ENCODE measurements at regions not wholly inside any gene's neighbourhood (a gene's known extent, or its start where the extent isn't known, plus 50 kb on each side); places are given as distances from the start of the nearest gene placed in this dataset.
"Not testable (repeated sequence)": the region's sequence is repeated elsewhere in the genome, so short reads cannot be mapped to it uniquely, and the experiment has no call there.

DNA sequence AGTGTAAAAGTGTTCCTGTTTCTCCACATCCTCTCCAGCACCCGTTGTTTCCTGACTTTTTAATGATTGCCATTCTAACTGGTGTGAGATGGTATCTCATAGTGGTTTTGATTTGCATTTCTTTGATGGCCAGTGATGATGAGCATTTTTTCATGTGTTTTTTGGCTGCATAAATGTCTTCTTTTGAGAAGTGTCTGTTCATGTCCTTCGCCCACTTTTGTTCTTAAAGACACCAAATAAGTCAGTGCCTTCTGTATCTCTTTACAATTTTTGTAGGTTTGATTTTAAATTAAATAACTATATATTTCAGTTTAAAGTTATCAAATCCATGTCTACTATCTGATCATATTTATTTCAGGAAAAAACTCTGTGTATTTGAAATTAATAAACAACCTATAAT, 202.4 kb upstream of the ZNF322 start:
- WGBS, 2 donors: 93 to 96% methylated on average over 2 of the region's 2 CpGs

DNA sequence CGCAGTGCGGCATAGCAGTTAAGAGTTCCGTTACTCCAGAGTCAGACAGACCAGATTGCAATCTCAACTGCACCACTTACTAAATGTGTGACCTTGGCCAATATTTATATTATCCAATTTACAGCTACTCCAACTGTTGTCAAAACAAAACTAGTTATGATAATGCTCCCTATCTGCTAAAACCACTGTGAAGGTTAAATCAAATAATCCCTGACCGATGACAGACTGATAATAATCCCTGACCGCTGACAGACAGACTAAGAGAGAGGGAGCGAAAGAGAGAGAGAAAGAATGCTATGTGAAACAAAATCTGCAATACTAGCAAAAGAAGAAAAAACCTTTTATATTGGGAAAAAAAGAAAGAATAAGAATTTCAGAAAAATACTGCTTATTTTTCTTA, 204.1 kb upstream of the ZNF322 start:
- H3K27me3 ChIP-seq; intact Hi-C loops (cut with DNase I); H3K36me3 ChIP-seq; H3K4me3 ChIP-seq (replicated peaks in 1 of 3); H3K27ac ChIP-seq; DNase-seq; H3K9me3 ChIP-seq; H3K4me1 ChIP-seq: not testable (repeated sequence)
- WGBS, 2 donors: 91 to 96% methylated on average over 6 of the region's 6 CpGs

More for the DNA sequence above, 202.4 kb upstream of the ZNF322 start:
- H3K9me3 ChIP-seq; H3K4me1 ChIP-seq; intact Hi-C loops (cut with DNase I); DNase-seq; H3K36me3 ChIP-seq; H3K27ac ChIP-seq; H3K27me3 ChIP-seq; H3K4me3 ChIP-seq (replicated peaks in 1 of 3): not testable (repeated sequence)

DNA sequence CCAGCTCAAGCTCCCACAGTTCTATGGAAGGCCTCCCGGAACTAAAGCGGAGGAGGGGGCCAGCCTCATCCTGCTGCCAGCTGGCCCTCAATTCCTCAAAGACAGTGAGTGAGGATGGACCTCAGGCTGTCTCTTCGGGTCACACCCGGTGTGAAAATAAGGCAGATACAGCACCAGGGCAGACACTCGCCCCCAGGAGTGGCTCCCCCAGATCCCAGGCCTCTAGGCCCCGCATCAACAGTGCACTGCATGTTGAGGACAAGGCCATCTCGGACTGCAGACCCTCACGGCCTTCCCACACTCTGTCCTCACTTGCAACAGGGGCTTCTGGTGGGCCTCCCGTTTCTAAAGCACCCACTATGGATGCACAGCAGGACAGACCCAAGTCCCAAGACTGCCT, 239.2 kb upstream of the ZNF322 start:
- H3K4me1 ChIP-seq; H3K36me3 ChIP-seq; DNase-seq; intact Hi-C loops (cut with DNase I); H3K4me3 ChIP-seq (replicated peaks in 1 of 3); H3K27me3 ChIP-seq; H3K27ac ChIP-seq; H3K9me3 ChIP-seq: not testable (repeated sequence)
- 93% methylated on average over 3 of the region's 9 CpGs; no CpG with 5 or more reads in 1 of the 2 donors for WGBS, 2 donors

DNA sequence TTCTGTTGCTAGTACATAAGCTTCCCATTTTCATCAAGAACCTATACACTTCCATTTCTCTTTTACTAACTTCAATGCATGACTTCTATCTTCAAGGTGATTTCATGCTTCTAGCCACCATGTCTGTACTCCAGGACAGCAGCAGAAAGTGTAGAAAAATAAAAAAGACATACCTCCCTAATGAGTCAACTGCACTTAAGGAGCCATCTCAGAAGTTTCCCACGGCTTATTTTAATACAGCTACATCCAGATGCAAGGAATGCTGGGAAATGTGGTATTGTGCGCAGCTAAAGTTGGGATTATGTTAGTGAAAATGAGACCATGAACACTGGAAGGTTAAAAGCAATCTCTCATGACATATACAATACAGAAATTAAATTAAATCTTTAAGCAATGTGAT, 264.7 kb upstream of the ZNF322 start:
- H3K4me1 ChIP-seq; H3K27ac ChIP-seq; H3K9me3 ChIP-seq; H3K27me3 ChIP-seq; H3K4me3 ChIP-seq (replicated peaks in 1 of 3); H3K36me3 ChIP-seq; intact Hi-C loops (cut with DNase I); DNase-seq: not testable (repeated sequence)
- WGBS, 2 donors: 95% methylated on average over 2 of the region's 2 CpGs

DNA sequence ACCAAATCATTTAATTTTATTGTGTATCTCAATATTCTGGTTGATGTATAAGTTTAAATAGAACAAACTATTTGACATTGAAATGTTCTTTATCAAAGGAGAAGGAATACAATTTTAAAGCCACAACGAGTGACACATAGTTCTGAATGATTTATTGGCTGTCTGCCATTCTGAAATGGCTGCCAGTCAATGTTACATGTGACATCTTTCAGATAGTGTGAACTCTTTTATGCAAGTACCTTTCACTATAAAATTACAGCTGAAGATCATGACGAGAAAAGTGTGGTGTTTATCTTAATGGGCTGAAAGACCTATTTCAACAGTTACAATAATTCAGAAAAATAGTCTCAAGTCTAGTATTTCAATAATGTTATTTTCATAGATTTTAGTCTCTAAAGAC, 268.6 kb upstream of the ZNF322 start:
- DNase-seq; H3K4me3 ChIP-seq (replicated peaks in 1 of 3); intact Hi-C loops (cut with DNase I); H3K9me3 ChIP-seq; H3K36me3 ChIP-seq; H3K27ac ChIP-seq; H3K4me1 ChIP-seq; H3K27me3 ChIP-seq: not testable (repeated sequence)
- 77 to 88% methylated on average over 1 of the region's 2 CpGs for WGBS, 2 donors

DNA sequence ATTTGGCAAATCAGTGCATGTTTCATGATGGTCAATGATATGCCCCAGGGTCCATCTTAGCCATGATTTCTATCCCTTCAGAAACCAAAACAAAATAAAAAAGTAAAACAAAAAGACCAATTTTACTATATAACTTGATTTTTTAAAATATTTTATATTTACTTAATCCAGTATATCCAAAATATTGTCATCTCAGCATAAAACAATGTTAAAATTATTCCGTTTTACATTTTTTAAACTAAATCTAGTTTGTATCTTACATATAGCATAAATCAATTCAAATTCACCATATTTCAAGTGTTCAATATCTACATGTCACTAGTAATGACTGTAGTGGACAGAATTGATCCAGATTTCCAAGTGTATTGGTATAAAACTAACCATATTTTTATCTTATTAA, 277.7 kb upstream of the ZNF322 start:
- H3K27me3 ChIP-seq; intact Hi-C loops (cut with DNase I); H3K9me3 ChIP-seq: not testable (repeated sequence)

DNA sequence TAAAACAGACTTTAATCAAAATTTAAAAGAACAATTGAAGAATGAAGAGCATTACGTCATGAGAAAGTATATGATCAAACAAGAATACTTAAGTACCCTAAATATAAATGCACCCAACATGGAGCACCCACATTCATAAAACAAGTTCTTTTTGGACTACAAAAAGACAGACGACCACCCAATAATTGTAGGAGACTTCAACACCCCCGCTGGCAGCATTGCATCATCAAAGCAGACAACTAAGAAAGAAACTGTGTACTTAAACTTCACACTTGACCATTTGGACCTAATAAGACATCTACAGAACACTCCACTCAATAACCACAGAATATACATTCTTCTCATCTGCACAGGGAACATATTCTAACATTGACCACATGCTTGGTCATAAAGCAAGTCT, 291.7 kb upstream of the ZNF322 start:
- H3K36me3 ChIP-seq; DNase-seq; intact Hi-C loops (cut with DNase I); H3K27me3 ChIP-seq; H3K4me3 ChIP-seq (replicated peaks in 1 of 3); H3K9me3 ChIP-seq; H3K4me1 ChIP-seq; H3K27ac ChIP-seq: not testable (repeated sequence)
- 91 to 94% methylated on average over 3 of the region's 3 CpGs for WGBS, 2 donors

More for the DNA sequence above, 277.7 kb upstream of the ZNF322 start:
- H3K27ac ChIP-seq; H3K4me1 ChIP-seq; H3K36me3 ChIP-seq; H3K4me3 ChIP-seq (replicated peaks in 1 of 3); DNase-seq: not testable (repeated sequence)
- 90 to 99% methylated on average over 1 of the region's 1 CpG for WGBS, 2 donors

DNA sequence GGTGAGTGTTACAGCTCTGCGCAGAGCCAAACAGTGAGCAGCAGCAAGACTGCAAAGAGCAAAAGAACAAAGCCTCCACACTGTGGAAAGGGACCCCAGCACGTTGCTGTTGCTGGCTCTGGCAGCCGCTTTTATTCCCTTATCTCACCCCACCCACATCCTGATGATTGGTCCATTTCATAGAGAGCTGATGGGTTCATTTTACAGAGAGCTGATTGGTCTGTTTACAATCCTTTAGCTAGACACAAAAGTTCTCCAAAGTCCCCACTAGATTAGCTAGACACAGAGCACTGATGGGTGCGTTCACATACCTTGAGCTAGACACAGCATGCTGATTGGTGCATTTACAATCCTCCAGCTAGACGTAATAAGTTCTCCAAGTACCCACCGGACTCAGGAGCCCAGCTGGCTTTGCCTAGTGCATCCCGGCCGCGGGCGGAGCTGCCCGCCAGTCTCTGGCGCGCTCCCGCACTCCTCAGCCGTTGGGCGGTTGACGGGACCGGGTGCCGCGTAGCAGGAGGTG, 291.4 kb upstream of the PRSS16 start:
- intact Hi-C loops (cut with DNase I); H3K9me3 ChIP-seq; H3K4me1 ChIP-seq; H3K36me3 ChIP-seq; H3K27me3 ChIP-seq: not testable (repeated sequence)
- H3K27ac ChIP-seq: peak overlapping the region; percentile 66 to 74 (median 70)
- H3K4me3 ChIP-seq (replicated peaks in 1 of 3): peak overlapping the region in 1 of 3 donors; percentile 54
- DNase-seq: peak; percentile 23 to 43
- WGBS, 2 donors: 19 to 43% methylated on average over 2 to 6 of the region's 20 CpGs

DNA sequence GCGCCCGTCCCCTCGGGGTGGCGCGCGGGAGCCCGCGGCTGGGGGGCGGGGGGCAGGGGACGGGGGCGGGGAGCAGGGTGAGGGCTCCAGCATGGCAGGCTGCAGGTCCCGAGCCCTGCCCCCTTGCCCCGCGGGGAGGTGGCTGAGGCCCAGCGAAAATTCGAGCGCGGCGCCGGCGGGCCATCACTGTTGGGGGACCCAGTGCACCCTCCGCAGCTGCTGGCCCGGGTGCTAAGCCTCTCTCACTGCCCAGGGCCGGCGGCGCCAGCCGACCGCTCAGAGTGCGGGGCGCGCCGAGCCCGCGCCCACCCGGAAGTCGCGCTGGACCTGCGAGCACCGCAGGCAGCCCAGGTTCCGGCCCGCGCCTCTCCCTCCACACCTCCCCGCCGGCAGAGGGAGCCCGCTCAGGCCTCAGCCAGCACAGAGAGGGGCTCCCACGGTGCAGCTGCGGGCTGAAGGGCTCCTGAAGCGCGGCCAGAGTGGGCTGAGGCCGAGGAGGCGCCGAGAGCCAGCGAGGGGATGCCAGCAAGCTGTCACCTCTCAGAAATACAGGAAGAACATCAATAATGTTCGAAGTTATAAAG, 290.8 kb upstream of the PRSS16 start:
- peak overlapping the region in 2 of 3 donors; percentile 47 to 54 for H3K4me3 ChIP-seq (replicated peaks in 1 of 3)
- H3K4me1 ChIP-seq; H3K9me3 ChIP-seq; intact Hi-C loops (cut with DNase I); H3K27me3 ChIP-seq; H3K36me3 ChIP-seq: not testable (repeated sequence)
- DNase-seq: peak; percentile 78 to 85
- 1 to 2% methylated on average over 9 to 15 of the region's 54 CpGs for WGBS, 2 donors
- H3K27ac ChIP-seq: peak overlapping the region; percentile 66 to 74 (median 70)
- TF ChIP-seq POLR2A (IDR thresholded peaks at IDR 0.05): peak in 1 of 2 donors; percentile 42
- TF ChIP-seq, protein P1, sequence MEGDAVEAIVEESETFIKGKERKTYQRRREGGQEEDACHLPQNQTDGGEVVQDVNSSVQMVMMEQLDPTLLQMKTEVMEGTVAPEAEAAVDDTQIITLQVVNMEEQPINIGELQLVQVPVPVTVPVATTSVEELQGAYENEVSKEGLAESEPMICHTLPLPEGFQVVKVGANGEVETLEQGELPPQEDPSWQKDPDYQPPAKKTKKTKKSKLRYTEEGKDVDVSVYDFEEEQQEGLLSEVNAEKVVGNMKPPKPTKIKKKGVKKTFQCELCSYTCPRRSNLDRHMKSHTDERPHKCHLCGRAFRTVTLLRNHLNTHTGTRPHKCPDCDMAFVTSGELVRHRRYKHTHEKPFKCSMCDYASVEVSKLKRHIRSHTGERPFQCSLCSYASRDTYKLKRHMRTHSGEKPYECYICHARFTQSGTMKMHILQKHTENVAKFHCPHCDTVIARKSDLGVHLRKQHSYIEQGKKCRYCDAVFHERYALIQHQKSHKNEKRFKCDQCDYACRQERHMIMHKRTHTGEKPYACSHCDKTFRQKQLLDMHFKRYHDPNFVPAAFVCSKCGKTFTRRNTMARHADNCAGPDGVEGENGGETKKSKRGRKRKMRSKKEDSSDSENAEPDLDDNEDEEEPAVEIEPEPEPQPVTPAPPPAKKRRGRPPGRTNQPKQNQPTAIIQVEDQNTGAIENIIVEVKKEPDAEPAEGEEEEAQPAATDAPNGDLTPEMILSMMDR (IDR thresholded peaks at IDR 0.05): peak in 4 of 6 experiments; percentile 39 to 67 (median 53)

DNA sequence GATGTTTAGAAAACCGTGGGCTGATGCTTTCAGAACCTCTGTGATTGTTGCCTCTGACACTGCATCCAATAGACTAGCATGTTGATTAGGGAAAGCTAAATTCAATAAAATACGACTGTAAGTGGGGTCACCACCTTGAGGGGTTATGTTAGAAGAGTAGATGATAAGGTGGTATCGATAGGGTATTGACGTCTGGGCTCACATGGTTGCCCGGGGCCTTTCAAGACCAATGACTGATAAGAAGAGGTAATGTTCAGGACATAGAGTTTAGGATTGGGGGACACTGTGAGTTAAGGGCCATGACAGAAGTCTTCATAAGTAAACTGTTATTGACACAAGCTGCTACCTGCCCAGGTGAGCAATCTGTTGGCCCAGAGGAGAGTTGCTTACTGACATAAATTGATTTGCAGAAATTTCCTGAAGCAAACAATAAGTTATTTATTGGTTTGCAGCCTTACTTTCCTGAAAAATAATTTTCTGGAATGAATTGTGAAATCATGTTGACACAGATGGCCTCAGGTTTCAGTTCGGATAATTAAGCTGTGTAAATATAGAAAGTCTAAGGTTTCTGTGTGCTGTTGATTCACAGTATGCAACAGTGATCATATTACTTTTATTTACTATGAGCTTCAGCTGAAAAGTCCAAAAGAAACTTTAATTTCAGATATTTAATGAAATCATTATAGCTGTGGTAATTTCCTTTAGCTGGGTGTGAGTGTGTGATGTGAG, 289.9 kb upstream of the PRSS16 start:
- DNase-seq: peak in 1 of 2 donors; percentile 2
- 87% methylated on average over 6 of the region's 6 CpGs for WGBS, 2 donors
- H3K4me1 ChIP-seq; intact Hi-C loops (cut with DNase I); H3K36me3 ChIP-seq; H3K27me3 ChIP-seq; H3K9me3 ChIP-seq: not testable (repeated sequence)
- Histone ChIP-seq H3K27ac (peak overlapping the region in 1 of 3 donors; percentile 66), H3K4me3 (replicated peaks in 1 of 3) (peak overlapping the region in 1 of 3 donors; percentile 47)

DNA sequence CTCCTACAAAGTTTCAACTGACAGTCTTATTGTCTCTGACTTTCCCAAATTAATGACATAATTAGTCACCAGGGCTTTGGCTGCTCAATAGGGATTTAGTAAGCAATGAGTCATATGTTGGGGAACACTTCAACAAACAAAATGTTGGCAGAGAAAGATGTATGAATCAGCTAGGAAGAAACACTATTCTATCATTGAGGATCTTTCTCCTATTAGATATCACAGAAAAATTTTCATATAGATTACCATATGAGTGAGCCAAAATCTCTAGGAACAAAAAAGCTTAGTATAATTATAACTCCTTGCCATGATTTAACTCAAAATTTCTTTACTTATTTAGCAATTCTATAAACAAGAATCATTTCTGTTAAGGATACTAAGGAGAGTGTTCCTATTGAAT, 286.3 kb upstream of the PRSS16 start:
- H3K36me3 ChIP-seq; H3K27ac ChIP-seq; H3K27me3 ChIP-seq; H3K9me3 ChIP-seq; H3K4me1 ChIP-seq; intact Hi-C loops (cut with DNase I); DNase-seq; H3K4me3 ChIP-seq (replicated peaks in 1 of 3): not testable (repeated sequence)

Measured in thyroid gland (tissue), 4 donors.